ENCODE measurements at regions not wholly inside any gene's neighbourhood (a gene's known extent, or its start where the extent isn't known, plus 50 kb on each side); places are given as distances from the start of the nearest gene placed in this dataset.

GRCh38 chr20:60420676-60421229, 462.5 kb downstream of the CDH26 start (continued):
- no peak for TF ChIP-seq YY1 (IDR thresholded peaks at IDR 0.05; ENCODE audit: low read depth, low read length)

Data from H1 (cell line).